Esophagus squamous epithelium (tissue), 5 donors: ENCODE measurements at regions not wholly inside any gene's neighbourhood (a gene's known extent, or its start where the extent isn't known, plus 50 kb on each side); places are given as distances from the start of the nearest gene placed in this dataset.

Experiments
- DNase-seq: peaks from one replicate; lab custom pipeline; 2025; lab: John Stamatoyannopoulos, UW
- H3K27ac ChIP-seq, 4 donors: fragments of 200-600 bp; sonication (generic); one replicate each; pipeline ENCODE4 v1.5.1; 2016 to 2019; ENCODE audit warnings: mild to moderate bottlenecking in 1 of 4
- H3K27me3 ChIP-seq, 4 donors: fragments of 200-600 bp; sonication (generic); 1 replicate in 3 of 4; 2 replicates in 1 of 4; pipeline versions ENCODE4 v1.5.1 to v1.6.0; 2017 to 2021; ENCODE audit warnings: antibody characterized with exemption in 1 of 4
- H3K36me3 ChIP-seq, 3 donors: fragments of 200-600 bp; sonication (generic); one replicate each; pipeline ENCODE4 v1.5.1; 2016 to 2019
- H3K4me1 ChIP-seq, 3 donors: fragments of 200-600 bp; sonication (generic); one replicate each; pipeline ENCODE4 v1.5.1; 2017 to 2019
- H3K4me3 ChIP-seq, 4 donors: fragments of 200-600 bp; sonication (generic); 1 replicate in 3 of 4; 2 replicates in 1 of 4; pipeline ENCODE4 v1.5.1; 2016 to 2019; ENCODE audit warnings: mild to moderate bottlenecking in 2 of 4, moderate library complexity in 1 of 4
- H3K9me3 ChIP-seq, 3 donors: fragments of 200-600 bp; sonication (generic); one replicate each; pipeline ENCODE4 v1.5.1; 2016 to 2019
- POLR2A ChIP-seq, 4 donors: fragments of 450-650 bp; IDR thresholded peaks; one replicate each; pipeline ENCODE4 v1.6.1; 2017; ENCODE audit warnings: antibody characterized with exemption in 4 of 4, mild to moderate bottlenecking in 4 of 4, moderate library complexity in 3 of 4
- WGBS, 2 donors: methylation state at CpG; one replicate each; pipeline ENCODE4 v1.1.5; 2018; 5-methylcytosine and 5-hydroxymethylcytosine counted together
- intact Hi-C: fragments of 100-400 bp; cut with DNase I; formaldehyde crosslinking; loops from one replicate; pipeline ENCODE4 v1.15.0; 2022
- TF ChIP-seq, protein P1 (sequence below), 6 experiments: fragments of 450-650 bp in 4 of 6; fragments of 200-600 bp in 2 of 6; sonication (generic) in 2 of 6; IDR thresholded peaks; one replicate each; pipeline ENCODE4 v1.5.1; 2016 to 2019; ENCODE audit warnings: antibody characterized with exemption in 6 of 6, mild to moderate bottlenecking in 4 of 6, moderate library complexity in 4 of 6
- donor health status: DM: yes; HTN: yes; CAD: no.

DNA sequence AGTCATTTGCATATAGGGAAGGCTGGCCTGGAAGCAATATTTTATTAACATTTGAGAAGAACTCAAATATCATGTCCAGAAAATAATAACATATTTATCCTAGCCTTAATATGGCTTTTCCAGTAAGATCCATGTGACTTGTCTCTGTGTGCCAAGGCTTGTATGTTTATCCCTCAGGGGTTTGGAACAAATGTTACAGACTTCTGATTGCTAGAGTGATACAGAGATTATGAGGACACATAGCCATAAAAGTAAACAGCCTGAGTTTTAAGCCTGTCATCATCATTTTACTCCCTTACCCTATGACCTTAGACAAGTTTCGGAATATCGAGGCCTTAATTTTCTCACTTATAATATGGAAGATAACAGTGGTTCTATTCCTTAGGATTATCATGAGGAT, 338.1 kb downstream of the GPAT3 start:
- Histone ChIP-seq H3K4me1 (no peaks in the 10 kb centered on the region), H3K27ac (no peak overlapping the region), H3K9me3 (no peaks in the 10 kb centered on the region), H3K27me3 (no peaks in the 10 kb centered on the region), H3K36me3 (no peaks in the 10 kb centered on the region), H3K4me3 (no peak overlapping the region)
- WGBS, 2 donors = 84 to 90% methylated on average over 2 of the region's 2 CpGs
- intact Hi-C loops = no loop called here
- TF ChIP-seq, protein P1, sequence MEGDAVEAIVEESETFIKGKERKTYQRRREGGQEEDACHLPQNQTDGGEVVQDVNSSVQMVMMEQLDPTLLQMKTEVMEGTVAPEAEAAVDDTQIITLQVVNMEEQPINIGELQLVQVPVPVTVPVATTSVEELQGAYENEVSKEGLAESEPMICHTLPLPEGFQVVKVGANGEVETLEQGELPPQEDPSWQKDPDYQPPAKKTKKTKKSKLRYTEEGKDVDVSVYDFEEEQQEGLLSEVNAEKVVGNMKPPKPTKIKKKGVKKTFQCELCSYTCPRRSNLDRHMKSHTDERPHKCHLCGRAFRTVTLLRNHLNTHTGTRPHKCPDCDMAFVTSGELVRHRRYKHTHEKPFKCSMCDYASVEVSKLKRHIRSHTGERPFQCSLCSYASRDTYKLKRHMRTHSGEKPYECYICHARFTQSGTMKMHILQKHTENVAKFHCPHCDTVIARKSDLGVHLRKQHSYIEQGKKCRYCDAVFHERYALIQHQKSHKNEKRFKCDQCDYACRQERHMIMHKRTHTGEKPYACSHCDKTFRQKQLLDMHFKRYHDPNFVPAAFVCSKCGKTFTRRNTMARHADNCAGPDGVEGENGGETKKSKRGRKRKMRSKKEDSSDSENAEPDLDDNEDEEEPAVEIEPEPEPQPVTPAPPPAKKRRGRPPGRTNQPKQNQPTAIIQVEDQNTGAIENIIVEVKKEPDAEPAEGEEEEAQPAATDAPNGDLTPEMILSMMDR (IDR thresholded peaks at IDR 0.05) = no peak
- no peak for TF ChIP-seq POLR2A (IDR thresholded peaks at IDR 0.05)
- DNase-seq = no peak

DNA sequence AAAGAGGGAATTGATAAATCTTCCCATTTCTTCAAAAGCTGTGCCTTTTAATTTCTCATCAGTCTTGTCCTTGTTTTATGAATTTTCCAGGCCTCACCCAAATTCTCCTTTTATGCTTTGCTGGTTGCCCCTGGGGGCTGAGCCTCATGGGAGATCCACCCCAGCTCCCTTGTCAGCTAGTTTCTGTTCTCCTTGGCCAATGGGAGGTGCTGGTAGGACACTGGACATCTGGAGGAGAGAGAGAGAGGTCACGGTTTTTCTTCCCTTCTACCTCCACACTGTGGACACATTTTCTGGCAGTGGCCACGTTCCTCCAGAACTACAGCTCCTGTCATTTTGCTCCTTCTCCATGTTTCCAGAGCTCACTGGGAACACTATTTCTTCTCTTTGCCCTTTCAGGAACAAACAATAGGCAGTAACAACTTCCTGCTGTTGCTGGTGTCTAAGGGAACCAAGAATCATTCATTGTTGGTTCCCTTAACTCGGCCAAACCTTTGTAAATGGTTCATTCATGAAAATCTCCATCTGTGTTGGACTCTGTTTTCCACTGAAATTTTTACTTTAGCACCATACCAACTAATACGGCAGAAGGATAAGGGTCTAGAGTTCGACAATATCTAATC, 334.5 kb downstream of the GPAT3 start:
- H3K4me1 ChIP-seq = no peaks in the 10 kb centered on the region
- TF ChIP-seq, protein P1 (IDR thresholded peaks at IDR 0.05) = no peak
- TF ChIP-seq POLR2A (IDR thresholded peaks at IDR 0.05) = no peak
- no peaks in the 10 kb centered on the region for H3K9me3 ChIP-seq
- DNase-seq = no peak
- no peak overlapping the region for H3K4me3 ChIP-seq
- H3K36me3 ChIP-seq = no peaks in the 10 kb centered on the region
- no peak overlapping the region for H3K27ac ChIP-seq
- intact Hi-C loops = no loop called here
- 76 to 79% methylated on average over 5 of the region's 5 CpGs for WGBS, 2 donors
- no peaks in the 10 kb centered on the region for H3K27me3 ChIP-seq

DNA sequence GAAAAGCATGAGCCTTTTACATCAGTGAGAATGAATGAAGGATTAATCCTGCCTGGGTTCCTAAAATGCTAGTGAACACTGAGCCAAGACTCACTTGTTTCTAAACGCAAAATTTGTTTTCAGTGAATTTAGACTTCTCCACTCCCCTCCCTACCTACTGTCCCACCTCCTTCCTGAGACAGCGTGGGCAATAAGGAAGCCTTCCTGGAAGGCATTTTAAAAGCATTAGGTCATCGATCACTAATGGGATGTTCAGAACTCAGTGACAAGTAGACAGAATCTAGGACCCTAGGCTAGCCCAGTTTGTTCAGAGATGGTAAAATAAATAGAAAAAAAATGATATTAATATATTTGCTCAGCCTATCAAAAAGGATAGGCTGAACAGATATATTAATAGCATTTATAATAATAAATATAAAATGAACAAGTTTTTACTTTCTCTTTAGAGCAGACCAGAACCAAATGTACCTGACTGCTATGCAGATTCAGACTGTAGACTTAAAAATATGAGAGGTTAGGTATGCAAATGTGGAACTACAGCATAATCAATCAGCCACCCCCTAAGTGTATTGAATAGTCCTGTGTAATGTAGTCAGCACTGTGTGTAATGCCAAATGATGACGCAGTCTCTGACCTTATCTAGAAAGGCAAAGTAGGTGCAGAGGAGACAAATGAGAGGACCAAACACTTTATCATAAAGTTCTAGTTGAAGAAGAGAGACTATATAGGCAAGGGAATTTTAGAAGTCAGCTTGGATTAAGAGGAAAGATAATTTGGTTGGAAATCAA, 331.1 kb downstream of the GPAT3 start:
- TF ChIP-seq POLR2A (IDR thresholded peaks at IDR 0.05) = no peak
- TF ChIP-seq, protein P1 (IDR thresholded peaks at IDR 0.05) = no peak
- no peaks in the 10 kb centered on the region for H3K4me1 ChIP-seq
- intact Hi-C loops = no loop called here
- no peaks in the 10 kb centered on the region for H3K36me3 ChIP-seq
- H3K9me3 ChIP-seq = no peaks in the 10 kb centered on the region
- H3K27me3 ChIP-seq = no peaks in the 10 kb centered on the region
- DNase-seq = no peak
- H3K4me3 ChIP-seq = no peak overlapping the region
- H3K27ac ChIP-seq = no peak overlapping the region
- 69 to 71% methylated on average over 4 of the region's 4 CpGs for WGBS, 2 donors

DNA sequence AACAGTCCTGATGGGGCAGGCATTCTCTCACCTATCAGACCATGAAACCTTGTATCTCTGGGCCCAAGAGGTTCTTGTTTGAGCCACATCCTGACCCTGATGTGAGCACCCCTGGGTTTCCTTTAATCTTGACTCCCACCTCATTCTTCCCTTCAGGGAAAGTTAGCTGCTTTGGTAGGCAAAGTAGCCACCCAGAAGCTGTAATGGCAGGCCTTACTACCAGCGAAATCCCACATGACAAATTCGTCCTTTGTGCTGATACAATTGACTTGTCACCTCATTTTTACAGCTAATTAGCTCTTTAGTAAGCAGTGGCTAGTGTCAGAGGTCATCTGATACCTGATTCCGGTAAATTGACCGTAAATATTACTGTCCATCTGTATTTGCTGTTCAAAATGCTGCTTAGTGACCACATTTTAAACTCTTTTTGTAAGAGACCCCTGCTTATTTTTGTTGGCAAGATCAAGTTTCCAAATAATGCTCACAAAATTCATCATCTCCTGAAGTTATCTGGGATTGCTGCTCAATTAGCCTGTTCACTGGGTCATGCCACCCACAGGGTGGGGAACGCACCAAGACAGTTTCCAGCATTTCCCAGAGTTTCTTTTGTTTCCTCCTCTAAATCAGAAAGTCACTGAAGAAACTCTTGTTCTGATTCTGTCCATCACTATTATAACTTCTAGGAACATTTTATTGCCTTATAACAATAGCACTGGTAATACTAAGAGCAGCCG, 329.7 kb downstream of the GPAT3 start:
- Histone ChIP-seq H3K27ac (no peak overlapping the region), H3K4me3 (no peak overlapping the region), H3K9me3 (no peaks in the 10 kb centered on the region), H3K27me3 (no peaks in the 10 kb centered on the region), H3K4me1 (no peaks in the 10 kb centered on the region), H3K36me3 (no peaks in the 10 kb centered on the region)
- DNase-seq = no peak
- TF ChIP-seq, protein P1 (IDR thresholded peaks at IDR 0.05) = no peak
- TF ChIP-seq POLR2A (IDR thresholded peaks at IDR 0.05) = no peak
- 51 to 73% methylated on average over 6 of the region's 6 CpGs for WGBS, 2 donors
- intact Hi-C loops = no loop called here
